Heart left ventricle (tissue), 13 donors: ENCODE measurements at regions not wholly inside any gene's neighbourhood (a gene's known extent, or its start where the extent isn't known, plus 50 kb on each side); places are given as distances from the start of the nearest gene placed in this dataset.

ENCODE experiments used
- POLR2A ChIP-seq, 2 donors: fragments of 450-650 bp; IDR thresholded peaks; one replicate each; pipeline ENCODE4 v1.6.1; 2017; ENCODE audit warnings: antibody characterized with exemption in 2 of 2, mild to moderate bottlenecking in 2 of 2, moderate library complexity in 2 of 2
- TF ChIP-seq, protein P1 (sequence below), 12 donors: fragments of 200-600 bp; sonication (generic) in 4 of 12; IDR thresholded peaks; one replicate each; pipeline versions ENCODE4 v1.5.0 to v1.8.0; 2018 to 2022; ENCODE audit warnings: antibody characterized with exemption in 12 of 12, mild to moderate bottlenecking in 5 of 12
- donor health status: ischemic (EF 13 %, LVEDD 7.1; RV severe dilation, severe dysfunction).
- donor health status: DM: no; HTN: yes; CAD: no.
- donor health status: DM: no; HTN: no; CAD: no.
- donor health status: ischemic (EF 25% LVEDD 6.9; RV normal size, moderate dysfunction).
- donor health status: ischemic (EF 25% LVEDD 5.7; RV mildly dilated, moderate dysfunction).
- donor health status: ischemic (EF 35%, LVEDD 5.7; RV mildly dilated, moderate dysfunction).
- donor health status: nonischemic (EF 11% LVEDD 7.7; RV severe dilation, severe dysfunction).
- donor health status: DM: yes; HTN: yes; CAD: no.
- donor health status: PGD.
- donor health status: ischemic (EF 29% LVEDD 5.4; RV normal size, mild dysfunction).
- donor health status: nonischemic (EF 23%, LVEDD 6.1; RV moderate dilation, normal function).

DNA sequence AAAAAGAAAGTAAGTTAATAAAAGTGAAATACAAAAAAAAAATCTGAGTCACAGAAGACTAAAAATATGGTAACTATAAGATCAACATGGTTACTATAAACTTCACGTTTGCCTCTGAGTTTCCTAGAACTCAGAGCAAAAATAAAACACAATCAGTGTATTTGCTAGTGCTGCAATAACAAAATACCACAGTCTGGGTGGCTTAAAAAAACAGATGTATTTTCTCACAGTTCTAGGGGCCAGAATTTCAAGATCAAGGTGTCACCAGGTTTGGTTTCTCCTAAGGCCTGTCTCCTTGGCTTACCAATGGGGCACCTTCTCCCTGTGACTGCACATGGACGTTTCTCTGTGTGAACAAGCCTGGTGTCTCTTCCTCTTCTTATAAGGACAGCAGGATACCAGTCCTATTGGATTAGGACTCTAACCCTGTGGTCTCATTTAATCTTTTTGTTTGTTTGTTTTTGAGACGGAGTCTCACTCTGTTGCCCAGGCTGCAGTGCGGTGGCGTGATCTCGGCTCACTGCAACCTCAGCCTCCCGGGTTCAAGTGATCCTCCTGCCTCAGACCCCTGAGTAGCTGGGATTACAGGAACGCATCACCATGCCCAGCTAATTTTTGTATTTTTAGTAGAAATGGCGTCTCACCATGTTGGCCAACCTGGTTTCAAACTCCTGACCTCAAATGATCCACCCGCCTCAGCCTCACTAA, 104.9 kb upstream of the LOC128125822 start:
- no peak for TF ChIP-seq POLR2A (IDR thresholded peaks at IDR 0.05)
- TF ChIP-seq, protein P1, sequence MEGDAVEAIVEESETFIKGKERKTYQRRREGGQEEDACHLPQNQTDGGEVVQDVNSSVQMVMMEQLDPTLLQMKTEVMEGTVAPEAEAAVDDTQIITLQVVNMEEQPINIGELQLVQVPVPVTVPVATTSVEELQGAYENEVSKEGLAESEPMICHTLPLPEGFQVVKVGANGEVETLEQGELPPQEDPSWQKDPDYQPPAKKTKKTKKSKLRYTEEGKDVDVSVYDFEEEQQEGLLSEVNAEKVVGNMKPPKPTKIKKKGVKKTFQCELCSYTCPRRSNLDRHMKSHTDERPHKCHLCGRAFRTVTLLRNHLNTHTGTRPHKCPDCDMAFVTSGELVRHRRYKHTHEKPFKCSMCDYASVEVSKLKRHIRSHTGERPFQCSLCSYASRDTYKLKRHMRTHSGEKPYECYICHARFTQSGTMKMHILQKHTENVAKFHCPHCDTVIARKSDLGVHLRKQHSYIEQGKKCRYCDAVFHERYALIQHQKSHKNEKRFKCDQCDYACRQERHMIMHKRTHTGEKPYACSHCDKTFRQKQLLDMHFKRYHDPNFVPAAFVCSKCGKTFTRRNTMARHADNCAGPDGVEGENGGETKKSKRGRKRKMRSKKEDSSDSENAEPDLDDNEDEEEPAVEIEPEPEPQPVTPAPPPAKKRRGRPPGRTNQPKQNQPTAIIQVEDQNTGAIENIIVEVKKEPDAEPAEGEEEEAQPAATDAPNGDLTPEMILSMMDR (IDR thresholded peaks at IDR 0.05) = no peak
